Mucosa of descending colon (tissue), 3 donors: ENCODE measurements at regions not wholly inside any gene's neighbourhood (a gene's known extent, or its start where the extent isn't known, plus 50 kb on each side); places are given as distances from the start of the nearest gene placed in this dataset.

ENCODE experiments used
- ATAC-seq: fragments of 200-7000 bp; cut with Tn5 transposase; one replicate; pipeline ENCODE4 v1.9.1; 2020; ENCODE audit warnings: mild to moderate bottlenecking, moderate library complexity
- DNase-seq, 3 donors: peaks; one replicate each; pipeline ENCODE4 v3.0.0-alpha.2; 2020
- H3K36me3 ChIP-seq: fragments of 200-600 bp; one replicate; pipeline ENCODE4 v1.8.0; 2021; ENCODE audit warnings: low read depth, mild to moderate bottlenecking
- H3K4me1 ChIP-seq: fragments of 200-600 bp; one replicate; pipeline ENCODE4 v1.8.0; 2021; ENCODE audit warnings: low read depth, mild to moderate bottlenecking
- H3K4me3 ChIP-seq: fragments of 200-600 bp; one replicate; pipeline ENCODE4 v1.8.0; 2021; ENCODE audit warnings: mild to moderate bottlenecking
- H3K9me3 ChIP-seq: fragments of 200-600 bp; one replicate; pipeline ENCODE4 v1.8.0; 2021; ENCODE audit warnings: mild to moderate bottlenecking
- intact Hi-C, 2 donors: fragments of 100-400 bp; cut with DNase I in 1 of 2; cut with micrococcal nuclease in 1 of 2; formaldehyde crosslinking; loops; one replicate each; pipeline versions ENCODE4 v1.11.0 to v1.11.1; 2022; cut with DNase I, micrococcal nuclease
- TF ChIP-seq, protein P1 (sequence below): fragments of 200-600 bp; IDR thresholded peaks from one replicate; pipeline ENCODE4 v1.8.0; 2022; ENCODE audit warnings: antibody characterized with exemption, mild to moderate bottlenecking
- donor health status: DM: no; HTN: no; CAD: no; lungs with moderate emphysema.
- donor health status: DM: no; HTN: no; CAD: no.
- donor health status: DM: no; HTN: yes; CAD: no.

DNA sequence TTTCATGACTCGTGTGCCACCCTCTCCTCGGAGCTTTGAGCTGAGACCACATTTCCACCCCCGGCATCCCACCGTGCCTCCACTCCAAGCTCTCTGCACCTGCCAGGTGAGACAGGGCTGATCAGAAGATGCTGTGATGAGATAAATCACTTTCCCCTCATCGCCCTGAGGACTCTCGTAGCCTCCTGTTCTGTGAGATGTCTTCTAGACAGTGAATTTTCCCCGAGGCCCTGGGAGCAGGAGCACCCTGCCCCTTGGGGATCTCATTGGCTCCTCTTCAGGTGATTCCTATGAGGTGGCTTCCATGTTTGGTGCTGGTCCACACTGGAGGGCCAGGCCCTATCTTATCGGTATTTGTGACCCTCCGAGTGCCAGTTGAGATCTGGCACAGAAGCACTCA lies 154.0 kb upstream of the TSHZ3 start:
- ATAC-seq (no peak), DNase-seq (no peak)
- no peaks in the 10 kb centered on the region for H3K9me3 ChIP-seq
- H3K4me1 ChIP-seq: no peaks in the 10 kb centered on the region
- TF ChIP-seq, protein P1, sequence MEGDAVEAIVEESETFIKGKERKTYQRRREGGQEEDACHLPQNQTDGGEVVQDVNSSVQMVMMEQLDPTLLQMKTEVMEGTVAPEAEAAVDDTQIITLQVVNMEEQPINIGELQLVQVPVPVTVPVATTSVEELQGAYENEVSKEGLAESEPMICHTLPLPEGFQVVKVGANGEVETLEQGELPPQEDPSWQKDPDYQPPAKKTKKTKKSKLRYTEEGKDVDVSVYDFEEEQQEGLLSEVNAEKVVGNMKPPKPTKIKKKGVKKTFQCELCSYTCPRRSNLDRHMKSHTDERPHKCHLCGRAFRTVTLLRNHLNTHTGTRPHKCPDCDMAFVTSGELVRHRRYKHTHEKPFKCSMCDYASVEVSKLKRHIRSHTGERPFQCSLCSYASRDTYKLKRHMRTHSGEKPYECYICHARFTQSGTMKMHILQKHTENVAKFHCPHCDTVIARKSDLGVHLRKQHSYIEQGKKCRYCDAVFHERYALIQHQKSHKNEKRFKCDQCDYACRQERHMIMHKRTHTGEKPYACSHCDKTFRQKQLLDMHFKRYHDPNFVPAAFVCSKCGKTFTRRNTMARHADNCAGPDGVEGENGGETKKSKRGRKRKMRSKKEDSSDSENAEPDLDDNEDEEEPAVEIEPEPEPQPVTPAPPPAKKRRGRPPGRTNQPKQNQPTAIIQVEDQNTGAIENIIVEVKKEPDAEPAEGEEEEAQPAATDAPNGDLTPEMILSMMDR: no peak
- H3K4me3 ChIP-seq: no peak overlapping the region
- intact Hi-C loops: no loop called here
- H3K36me3 ChIP-seq: no peaks in the 10 kb centered on the region

DNA sequence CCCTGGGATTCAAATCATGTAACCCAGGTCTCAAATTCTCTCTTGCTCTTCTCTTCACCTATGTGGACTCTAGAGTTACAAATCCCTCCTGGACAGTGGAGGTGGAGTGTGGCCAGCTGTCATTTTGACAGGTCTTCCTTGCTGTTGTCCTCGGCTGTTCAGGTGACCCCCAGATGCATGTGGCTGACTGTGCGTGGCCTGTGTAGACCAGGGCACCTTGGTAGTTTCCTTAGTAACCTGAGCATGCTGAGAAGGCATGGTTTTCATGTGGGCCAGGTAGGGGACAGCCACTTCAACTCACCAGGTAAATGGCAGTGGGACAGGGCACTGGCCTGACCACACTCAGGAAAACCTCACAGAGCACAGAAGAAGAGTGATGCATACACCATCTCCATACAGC lies 155.0 kb upstream of the TSHZ3 start:
- Histone ChIP-seq H3K4me3 (no peak overlapping the region), H3K4me1 (no peaks in the 10 kb centered on the region), H3K36me3 (no peaks in the 10 kb centered on the region), H3K9me3 (no peaks in the 10 kb centered on the region)
- TF ChIP-seq, protein P1: no peak
- ATAC-seq (no peak), DNase-seq (no peak)
- intact Hi-C loops: no loop called here

DNA sequence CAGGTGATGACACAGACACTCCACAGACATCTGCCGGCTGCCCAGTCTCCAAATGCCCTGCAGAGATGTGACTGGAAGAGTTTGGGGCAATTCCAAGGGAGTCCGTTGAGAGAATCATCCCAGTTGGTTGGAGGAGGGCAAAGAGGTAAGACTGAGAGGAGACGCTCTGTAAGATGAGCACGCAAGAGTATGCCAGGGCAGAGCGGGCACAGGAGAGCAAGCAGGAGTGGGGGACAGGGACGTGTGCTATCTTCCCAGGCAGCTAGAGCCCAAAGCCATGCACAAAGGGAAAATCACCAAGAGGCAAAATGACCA lies 156.3 kb upstream of the TSHZ3 start:
- H3K4me3 ChIP-seq: no peak overlapping the region
- no peak for ATAC-seq
- DNase-seq: no peak
- TF ChIP-seq, protein P1: no peak
- H3K4me1 ChIP-seq: no peaks in the 10 kb centered on the region
- no peaks in the 10 kb centered on the region for H3K36me3 ChIP-seq
- H3K9me3 ChIP-seq: no peaks in the 10 kb centered on the region
- intact Hi-C loops: no loop called here

GRCh38 chr19:31506102-31506501 lies 156.9 kb upstream of the TSHZ3 start:
- TF ChIP-seq, protein P1: no peak
- intact Hi-C loops: no loop called here
- ATAC-seq: no peak
- no peaks in the 10 kb centered on the region for H3K9me3 ChIP-seq
- no peaks in the 10 kb centered on the region for H3K4me1 ChIP-seq
- DNase-seq: no peak
- H3K4me3 ChIP-seq: no peak overlapping the region
- H3K36me3 ChIP-seq: no peaks in the 10 kb centered on the region

DNA sequence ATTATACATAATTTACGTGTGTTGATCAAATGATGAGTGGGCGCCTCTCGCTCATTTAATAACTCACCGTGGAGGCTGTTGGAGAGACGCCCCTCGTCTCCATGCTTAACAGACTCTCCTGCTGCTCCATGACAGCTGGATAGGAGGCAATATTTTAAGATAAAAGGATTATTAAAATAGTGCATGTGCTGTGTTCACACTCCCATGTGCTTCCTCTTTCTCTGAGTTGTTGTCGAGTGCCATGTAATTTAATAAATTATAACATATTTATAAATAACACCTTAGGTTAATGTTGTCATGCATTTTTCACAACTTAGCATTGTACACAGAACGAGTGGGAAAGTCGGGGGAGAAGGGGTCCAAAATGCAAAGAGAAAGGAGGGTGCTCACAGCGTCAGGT lies 161.4 kb upstream of the TSHZ3 start:
- TF ChIP-seq, protein P1: no peak
- DNase-seq (no peak), ATAC-seq (no peak)
- intact Hi-C loops: no loop called here
- Histone ChIP-seq H3K36me3 (no peaks in the 10 kb centered on the region), H3K4me1 (no peaks in the 10 kb centered on the region), H3K4me3 (no peak overlapping the region), H3K9me3 (no peaks in the 10 kb centered on the region)

DNA sequence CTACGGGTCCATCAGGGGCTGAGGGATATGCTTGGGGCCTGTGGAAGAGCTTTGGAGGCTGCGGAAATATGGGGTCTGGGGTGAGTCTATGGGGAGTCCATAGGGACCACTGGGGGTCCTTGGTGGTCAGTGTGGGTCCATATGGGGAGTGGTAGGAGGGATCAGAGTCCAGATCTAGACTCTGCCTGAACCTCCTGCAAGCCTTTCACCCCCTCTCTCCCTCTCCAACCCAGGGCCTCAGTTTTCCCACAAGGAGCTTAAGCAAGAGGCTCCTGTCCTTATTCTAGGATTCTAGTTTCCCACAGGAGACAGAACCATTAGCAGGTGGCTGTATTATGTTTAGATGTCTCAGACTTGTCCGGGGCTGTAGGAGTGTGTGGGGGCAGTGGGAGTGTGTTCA lies 161.9 kb upstream of the TSHZ3 start:
- intact Hi-C loops: no loop called here
- H3K4me3 ChIP-seq: no peak overlapping the region
- H3K4me1 ChIP-seq: no peaks in the 10 kb centered on the region
- ATAC-seq (no peak), DNase-seq (no peak)
- TF ChIP-seq, protein P1: no peak
- H3K9me3 ChIP-seq: no peaks in the 10 kb centered on the region
- H3K36me3 ChIP-seq: no peaks in the 10 kb centered on the region
